ENCODE measurements at regions not wholly inside any gene's neighbourhood (a gene's known extent, or its start where the extent isn't known, plus 50 kb on each side); places are given as distances from the start of the nearest gene placed in this dataset.
"Not testable (repeated sequence)": the region's sequence is repeated elsewhere in the genome, so short reads cannot be mapped to it uniquely, and the experiment has no call there.

DNA sequence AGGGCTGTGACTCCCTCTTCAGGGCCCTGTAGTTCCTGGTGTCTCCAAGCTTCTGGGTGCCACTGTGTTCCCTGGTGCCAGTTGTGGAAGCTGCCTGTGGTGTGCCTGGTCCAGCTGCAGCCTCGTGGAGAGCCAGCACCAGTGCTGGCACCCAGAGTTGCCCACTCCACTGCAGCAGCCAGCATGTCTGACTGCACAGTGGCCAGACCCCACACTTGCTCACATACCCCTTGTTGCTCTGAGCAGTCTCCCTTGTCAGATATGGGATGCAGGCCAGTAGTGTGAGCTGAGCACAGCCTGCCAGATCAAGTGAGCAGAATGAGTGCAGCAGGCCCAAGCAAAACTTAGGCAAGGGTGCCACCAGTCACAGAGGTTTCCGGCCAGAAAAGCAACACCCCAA is 108.6 kb downstream of the ZMAT1 start:
- DNase-seq = no peak

DNA sequence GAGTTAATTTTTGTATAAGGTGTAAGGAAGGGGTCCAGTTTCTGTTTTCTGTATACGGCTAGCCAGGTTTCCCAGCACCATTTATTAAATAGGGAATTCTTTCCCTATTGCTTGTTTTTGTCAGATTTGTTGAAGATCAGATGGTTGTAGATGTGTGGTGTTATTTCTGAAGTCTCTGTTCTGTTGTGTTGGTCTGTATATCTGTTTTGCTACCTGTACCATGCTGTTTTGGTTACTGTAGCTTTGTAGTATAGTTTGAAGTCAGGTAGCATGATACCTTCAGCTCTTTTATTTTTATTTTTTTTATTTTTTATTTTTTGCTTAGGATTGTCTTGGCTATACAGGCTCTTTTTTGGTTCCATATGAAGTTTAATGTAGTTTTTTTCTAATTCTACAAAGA is 114.1 kb downstream of the ZMAT1 start:
- not testable (repeated sequence) for DNase-seq

DNA sequence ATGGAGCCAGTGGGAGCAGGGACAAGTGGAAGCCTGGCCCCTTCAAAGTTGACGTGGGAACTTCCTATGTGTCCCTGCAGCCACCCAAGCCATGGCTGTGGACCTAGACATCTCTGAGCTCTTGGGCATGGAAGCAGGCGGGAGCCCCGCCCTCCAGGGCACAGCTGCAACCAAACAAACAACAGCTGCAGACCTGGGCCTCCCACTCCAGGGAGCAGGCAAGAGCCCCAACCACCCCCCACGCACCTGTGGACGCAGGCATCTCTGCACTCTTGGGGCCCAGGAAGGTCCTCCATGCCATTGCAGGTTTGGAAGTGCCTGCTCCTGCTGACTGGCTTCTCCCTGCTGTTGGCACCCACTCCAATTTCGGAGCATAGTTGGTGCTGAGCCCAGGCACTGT is 118.6 kb downstream of the ZMAT1 start:
- DNase-seq = no peak

DNA sequence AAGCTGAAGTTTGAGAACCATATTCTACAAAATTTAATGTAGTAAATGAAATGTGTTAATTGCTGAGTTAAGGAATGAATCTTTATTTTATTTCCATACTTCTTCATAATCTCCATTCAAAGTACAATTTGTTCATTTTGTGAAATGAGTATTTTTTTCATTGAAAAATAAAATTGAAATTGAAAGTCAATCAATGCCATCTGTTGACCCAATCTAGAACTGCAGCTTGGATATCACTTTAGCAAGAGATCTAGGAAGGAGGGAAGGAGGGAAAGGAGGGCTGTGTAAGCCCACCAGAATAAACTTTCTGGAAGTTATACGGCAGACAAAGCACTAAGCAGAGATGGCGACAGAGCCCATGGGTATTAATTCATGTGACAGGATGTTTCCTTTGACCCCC is 128.4 kb downstream of the ZMAT1 start:
- DNase-seq = no peak

DNA sequence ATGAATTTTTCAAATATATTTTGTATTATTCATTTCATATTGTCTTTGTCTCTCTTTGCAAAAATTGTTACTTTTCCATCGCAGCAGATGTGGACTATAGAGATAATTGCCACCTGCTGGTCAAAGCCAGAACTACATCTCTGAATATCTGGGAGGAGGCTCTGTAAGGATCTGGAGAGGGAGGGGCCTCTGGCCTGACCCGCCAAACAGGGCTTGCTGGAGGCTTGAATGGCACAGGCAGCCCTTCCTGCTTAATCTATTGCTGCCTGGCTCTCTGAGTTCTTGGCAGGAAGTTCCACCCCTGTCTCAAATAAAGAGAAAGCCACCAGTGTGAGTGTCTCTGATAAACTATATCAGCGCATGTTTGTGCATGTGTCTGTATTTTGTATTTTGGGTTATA is 132.4 kb downstream of the ZMAT1 start:
- peak; percentile 76 for DNase-seq

DNA sequence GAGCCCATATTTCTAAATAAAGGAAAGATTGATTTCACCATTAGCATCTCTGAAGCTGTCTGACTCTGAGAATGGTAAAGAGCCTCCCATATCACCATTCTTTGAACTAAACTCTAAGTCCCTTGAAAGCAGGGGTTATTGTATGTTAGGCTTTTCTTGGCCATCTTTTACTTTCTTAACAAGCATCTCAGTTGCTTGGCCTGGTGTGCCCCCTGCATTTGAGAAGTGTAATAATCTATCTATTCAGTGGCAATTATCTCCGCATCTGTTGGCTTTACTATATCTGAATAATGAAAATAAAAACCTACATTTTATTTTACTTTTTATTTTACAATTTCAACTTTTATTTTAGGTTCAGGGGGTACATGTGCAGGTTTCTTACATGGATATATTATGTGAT is 128.3 kb upstream of the ARMCX2 start:
- DNase-seq = no peak

DNA sequence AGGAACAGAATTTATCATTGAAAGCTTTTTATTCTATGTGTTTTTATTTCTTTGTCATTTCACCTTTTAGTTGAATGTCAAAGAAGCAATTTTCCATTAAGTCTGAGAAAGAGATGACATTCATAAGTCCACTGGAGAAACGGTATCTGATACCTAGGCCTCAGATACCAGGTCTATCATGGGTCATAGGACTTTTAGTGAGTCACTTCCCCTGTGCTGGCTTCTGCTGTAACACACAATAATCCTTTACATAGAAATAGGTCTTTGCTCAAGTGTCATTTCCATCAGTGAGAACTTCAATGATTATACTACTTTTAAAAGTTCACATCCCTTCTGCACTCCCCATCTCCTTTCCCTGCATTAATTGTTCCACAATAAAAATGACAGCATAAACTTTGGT is 125.5 kb upstream of the ARMCX2 start:
- no peak for DNase-seq

DNA sequence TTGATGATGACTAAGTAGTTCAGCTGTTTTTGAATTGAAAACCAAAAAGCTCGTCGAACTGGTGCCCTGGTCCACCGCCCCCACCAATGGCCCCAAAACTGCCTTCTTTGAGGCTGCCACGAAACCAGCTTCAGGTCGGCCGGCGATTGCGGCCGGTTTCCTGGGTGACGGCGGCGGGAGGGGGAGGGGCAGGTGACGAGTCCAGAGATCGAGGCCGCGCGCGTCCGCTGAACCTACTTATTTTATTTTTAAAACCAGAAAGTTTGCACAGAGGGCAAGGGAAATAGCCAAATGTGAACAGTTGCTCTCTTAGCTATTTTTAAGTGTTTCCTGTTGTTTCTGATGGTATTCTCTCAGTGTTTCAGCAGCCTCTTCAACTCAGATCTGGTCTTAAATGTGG is 120.8 kb upstream of the ARMCX2 start:
- DNase-seq = not testable (repeated sequence)

DNA sequence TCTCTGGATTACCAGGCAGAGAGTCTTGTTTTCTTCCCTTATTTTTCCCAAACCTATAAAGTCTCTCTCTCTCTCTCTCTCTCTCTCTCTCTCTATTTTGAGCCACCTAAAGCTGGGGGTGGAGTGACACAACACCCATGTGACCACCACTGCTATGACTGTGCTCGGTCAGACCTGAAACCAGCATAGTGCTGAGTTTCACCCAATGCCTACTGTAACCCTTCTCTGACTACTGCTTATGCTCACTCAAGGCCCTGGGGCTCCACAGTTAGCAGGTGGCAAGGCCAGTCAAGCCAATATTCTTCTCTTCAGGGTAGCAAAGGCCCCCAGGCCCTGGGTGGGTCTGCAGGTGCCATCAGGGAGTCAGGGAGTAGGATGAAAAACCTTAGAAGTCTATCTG is 114.7 kb upstream of the ARMCX2 start:
- no peak for DNase-seq

DNA sequence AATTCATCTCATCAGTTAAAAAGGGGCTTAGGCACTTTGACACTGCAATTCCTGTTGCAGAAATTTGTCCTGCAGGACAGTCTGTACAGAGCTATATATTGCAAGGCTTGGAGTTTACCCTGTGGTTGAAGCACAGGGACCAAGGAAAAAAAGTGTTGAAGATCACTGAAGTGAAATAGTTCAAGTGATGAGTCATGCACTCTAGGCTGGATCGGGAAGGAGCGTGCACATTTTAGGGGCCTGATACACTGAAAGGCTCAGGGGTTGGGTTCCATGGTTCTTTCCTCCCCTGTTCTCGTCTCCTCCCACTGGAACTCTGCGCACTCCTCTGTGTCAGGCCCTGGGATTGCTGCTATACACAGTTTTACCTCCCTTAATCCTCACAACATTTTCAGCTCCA is 104.9 kb upstream of the ARMCX2 start:
- no peak for DNase-seq

DNA sequence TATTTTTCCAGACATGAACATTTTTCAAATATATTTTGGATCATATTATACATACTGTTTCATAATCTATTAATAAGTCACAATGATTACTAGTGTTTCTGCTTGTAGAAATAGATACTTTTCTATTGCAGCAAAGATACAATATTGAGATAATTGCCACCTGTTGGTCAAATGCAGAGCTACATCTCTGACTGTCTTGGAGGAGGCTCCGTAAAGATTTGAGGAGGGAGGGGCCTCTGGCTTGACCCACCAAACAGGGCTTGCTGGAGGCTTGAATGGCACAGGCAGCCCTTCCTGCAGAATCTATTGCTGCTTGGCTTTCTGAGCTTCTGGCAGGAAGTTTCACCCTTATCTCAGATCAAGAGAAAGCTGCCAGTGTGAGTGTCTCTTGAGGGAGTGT is 99.3 kb upstream of the ARMCX2 start:
- peak; percentile 1 for DNase-seq

DNA sequence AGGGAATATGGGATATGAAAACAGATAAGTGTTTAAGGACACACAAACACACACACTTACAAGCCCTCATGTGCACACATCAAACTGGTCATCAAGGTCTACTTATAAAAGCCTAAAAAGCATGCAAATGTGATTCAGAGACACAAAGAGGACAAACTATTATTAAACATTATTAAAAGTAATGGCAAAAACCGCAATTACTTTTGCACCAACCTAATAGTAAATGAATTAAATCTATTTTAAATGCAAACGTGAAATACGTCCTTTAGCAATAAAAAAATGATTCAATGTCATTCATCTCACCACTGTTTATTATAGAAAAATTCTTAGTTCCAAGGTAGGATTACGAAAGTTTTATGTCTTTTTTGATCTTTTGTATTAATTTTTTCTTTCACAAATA is 91.1 kb upstream of the ARMCX2 start:
- no peak for DNase-seq

DNA sequence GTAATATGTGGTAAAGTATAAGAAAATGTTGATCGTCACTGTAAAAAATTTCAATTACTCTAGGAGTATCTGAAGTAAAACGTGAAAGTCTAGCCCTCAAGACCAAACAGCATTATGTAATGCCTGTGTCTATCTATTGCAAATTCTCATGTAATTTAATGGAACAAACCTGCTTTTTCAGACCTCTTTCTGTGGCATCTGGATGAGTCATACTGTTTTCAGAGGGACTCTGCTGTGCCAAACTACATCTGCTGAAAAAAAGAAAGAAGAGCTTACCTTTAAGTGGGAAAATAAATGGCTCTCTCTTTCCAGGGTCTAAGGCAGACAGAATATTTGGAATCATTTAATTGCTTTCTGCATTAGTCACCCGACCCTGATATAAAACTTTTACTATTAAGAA is 89.8 kb upstream of the ARMCX2 start:
- no peak for DNase-seq

DNA sequence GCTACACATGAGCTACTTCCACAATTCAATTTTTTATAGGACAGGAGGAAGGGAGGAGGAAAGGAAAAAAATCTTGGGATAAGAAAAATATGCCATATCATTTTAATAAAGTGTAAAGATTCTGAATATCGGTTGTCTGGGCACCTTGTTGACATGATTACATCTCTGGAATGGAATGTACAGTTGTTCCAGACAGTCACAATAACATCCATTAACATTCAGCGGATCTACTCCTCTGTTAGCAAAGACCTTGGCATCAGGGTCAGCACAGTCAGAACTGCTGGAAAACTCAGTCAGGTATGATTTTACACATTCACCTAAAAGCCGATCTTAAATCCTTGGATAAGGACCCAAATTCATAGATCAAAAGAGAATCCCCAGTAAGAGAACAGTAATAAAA is 85.4 kb upstream of the ARMCX2 start:
- no peak for DNase-seq

DNA sequence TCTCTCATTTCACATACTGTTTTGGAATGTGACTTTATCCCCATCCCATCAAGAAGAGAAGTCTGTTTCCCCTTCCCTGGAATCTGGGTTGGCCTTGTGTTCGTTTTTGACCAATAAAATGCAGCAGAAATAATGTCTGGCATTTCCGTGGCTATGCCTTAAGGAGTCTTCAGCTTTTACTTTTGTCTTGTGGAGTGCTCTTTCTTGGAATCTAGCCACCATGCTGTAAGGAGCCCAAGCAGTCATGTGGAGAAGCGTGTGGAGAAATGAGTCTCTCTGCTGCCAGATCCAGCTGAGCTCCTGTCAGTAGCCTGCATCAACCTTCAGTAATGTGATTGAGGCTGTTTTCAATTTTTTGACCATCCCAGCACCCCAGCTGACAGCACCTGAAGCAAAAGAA is 84.4 kb upstream of the ARMCX2 start:
- DNase-seq = no peak

DNA sequence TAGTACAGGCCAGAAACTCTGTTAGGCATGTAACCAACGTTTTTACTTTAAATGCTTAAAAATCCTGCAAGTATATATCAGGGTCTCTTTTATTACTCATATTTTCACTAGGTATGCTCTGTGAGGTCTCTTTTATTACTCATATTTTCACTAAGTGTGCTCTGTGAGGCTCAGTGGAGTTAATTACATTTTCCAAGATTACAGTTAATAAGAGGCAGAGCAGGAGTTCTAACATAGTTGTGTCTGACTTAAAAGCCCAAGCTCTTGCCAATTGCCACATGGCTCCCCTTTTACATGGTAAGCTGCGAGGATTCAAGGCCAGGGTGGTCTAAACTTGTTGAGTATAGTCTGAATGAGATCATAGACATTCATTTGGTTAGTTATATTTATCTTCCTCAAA is 81.0 kb upstream of the ARMCX2 start:
- no peak for DNase-seq

DNA sequence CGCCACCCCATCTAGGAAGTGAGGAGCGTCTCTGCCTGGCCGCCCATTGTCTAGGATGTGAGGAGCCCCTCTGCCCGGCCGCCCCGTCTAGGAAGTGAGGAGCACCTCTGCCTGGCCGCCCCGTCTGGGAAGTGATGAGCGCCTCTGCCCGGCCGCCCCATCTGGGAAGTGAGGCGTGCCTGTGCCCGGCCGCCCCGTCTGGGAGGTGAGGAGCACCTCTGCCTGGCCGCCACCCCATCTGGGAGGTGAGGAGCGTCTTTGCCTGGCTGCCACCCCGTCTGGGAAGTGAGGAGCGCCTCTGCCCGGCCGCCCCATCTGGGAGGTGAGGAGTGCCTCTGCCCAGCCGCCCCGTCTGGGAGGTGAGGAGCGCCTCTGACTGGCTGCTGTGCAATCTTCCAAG is 79.2 kb upstream of the ARMCX2 start:
- not testable (repeated sequence) for DNase-seq

DNA sequence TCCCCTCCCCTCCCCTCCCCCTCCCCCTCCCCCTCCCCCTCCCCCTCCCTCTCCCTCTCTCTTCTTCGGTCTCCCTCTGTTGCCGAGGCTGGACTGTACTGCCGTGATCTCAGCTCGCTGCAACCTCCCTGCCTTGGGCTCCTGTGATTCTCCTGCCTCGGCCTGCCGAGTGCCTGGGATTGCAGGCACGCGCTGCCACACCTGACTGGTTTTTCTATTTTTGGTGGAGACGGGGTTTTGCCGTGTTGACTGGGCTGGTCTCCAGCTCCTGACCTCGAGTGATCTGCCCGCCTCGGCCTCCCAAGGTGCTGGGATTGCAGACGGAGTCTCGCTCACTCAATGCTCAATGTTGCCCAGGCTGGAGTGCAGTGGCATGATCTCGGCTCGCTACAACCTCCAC is 78.8 kb upstream of the ARMCX2 start:
- not testable (repeated sequence) for DNase-seq

DNA sequence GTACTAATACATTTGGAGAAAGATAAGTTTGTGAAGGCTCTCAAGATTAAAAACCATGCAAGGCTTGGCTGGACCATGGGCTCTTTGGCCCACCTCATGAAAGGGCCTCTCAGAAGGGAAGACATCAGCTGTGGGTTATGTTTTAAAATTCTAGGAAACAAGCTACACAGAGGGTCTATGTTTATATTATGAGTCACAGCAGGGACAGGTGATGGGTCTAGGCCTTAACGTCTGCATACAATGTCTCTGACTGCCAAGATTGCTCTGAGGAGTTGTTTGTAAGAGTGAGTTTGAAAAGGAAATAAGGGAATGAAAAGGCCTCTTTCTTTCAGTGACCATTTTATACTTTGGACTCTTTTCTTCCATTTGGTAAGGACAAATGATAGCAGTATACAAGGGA is 77.0 kb upstream of the ARMCX2 start:
- no peak for DNase-seq

DNA sequence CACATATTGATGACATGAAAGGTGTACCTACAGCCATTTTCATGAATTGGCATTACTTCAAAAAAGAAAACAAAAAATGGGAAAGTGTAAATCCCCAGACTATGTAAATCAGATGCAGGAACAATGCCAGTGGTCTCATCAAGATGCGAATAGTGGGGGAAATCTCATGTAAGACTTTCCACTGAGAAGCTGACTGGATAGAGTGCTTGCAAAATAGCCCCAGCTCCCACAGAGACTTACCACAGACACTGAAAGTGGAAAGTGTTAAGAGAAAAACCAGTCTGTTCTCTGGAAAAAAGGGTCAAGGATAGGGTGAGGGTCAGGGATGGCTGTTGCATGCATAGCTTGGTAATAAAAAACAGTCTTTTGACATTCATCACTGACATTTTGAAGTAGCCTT is 73.2 kb upstream of the ARMCX2 start:
- no peak for DNase-seq

DNA sequence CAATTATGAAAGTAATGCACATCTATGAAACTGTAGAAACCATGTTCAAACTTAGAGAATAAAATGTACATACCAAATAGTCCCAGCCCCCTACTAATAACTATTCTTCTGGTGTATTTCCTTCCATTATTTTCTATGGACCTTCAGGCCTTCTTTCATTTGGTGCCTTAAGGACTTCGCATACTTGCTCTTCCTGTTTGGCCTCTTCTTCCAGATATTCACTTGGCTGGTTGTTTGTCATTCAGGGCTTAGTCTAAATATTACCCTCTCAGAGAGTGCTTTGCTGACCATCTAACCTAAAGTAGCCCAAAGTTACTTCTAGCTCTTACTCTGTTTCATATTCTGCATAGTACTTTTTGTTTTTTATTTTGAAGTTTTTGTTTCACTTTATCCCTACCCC is 70.3 kb upstream of the ARMCX2 start:
- no peak for DNase-seq
